Activated T-helper 2 cell treated with anti-CD3 and anti-CD28 coated beads, Interferon-gamma antibody, Interleukin-2, Interleukin-4, amounts not matched to agents 10 μg/mL and 5 μg/mL and 100 μg/mL, durations not matched to agents 14 hours and 24 hours and 36 hours (primary cell): ENCODE measurements at regions not wholly inside any gene's neighbourhood (a gene's known extent, or its start where the extent isn't known, plus 50 kb on each side); places are given as distances from the start of the nearest gene placed in this dataset.

Experiments
- DNase-seq: peaks from one replicate; pipeline ENCODE4 v3.0.0; 2021; ENCODE audit warnings: low spot score
- H3K27ac Mint-ChIP-seq: one replicate; pipeline ENCODE4 v1.8.0; 2021; ENCODE audit warnings: mixed read lengths
- H3K27me3 Mint-ChIP-seq: one replicate; pipeline ENCODE4 v1.8.0; 2021; ENCODE audit warnings: low read depth, mixed read lengths
- H3K36me3 Mint-ChIP-seq: one replicate; pipeline ENCODE4 v1.8.0; 2021; ENCODE audit warnings: low read depth, mixed read lengths
- H3K4me1 Mint-ChIP-seq: one replicate; pipeline ENCODE4 v1.8.0; 2021; ENCODE audit warnings: low read depth, mixed read lengths
- H3K4me3 Mint-ChIP-seq: one replicate; pipeline ENCODE4 v1.8.0; 2021; ENCODE audit warnings: low read depth, mild to moderate bottlenecking, moderate library complexity, mixed read lengths
- H3K9me3 Mint-ChIP-seq: one replicate; pipeline ENCODE4 v1.8.0; 2021; ENCODE audit warnings: mixed read lengths
- intact Hi-C: fragments of 100-400 bp; cut with micrococcal nuclease; formaldehyde crosslinking; loops from one replicate; pipeline ENCODE4 v1.15.1; 2023

DNA sequence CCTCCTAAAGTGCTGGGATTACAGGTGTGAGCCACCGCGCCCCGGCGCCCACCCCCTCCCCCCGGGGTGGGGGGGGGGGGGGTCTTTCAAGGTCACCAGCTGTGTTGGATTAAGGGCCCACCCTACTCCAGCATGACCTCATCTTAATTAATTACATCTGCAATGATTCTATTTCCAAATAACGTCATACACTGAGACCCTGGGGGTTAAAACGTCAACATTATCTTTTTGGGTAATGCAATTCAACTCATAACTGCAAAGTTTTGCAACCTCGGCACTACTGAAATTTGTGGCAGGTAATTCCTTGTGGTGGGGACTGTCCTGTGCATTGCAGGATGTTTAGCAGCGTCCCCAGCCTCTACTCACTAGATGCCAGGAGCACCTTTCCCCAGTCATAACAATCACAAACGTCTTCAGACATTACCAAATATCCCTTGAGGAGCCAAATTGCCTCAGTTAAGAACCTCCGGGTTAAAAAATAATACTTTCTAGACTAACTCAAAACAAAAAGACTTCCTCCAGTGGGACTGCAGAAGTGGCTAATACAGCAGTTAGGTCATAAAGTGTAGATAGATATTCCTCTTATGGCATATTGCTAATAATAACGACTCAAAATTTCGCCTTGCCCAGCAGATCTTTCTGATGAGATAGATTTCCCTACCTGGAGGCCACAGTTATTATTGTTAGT lies 233.0 kb upstream of the KAZN start:
- no peaks in the 10 kb centered on the region for H3K4me1 Mint-ChIP-seq

DNA sequence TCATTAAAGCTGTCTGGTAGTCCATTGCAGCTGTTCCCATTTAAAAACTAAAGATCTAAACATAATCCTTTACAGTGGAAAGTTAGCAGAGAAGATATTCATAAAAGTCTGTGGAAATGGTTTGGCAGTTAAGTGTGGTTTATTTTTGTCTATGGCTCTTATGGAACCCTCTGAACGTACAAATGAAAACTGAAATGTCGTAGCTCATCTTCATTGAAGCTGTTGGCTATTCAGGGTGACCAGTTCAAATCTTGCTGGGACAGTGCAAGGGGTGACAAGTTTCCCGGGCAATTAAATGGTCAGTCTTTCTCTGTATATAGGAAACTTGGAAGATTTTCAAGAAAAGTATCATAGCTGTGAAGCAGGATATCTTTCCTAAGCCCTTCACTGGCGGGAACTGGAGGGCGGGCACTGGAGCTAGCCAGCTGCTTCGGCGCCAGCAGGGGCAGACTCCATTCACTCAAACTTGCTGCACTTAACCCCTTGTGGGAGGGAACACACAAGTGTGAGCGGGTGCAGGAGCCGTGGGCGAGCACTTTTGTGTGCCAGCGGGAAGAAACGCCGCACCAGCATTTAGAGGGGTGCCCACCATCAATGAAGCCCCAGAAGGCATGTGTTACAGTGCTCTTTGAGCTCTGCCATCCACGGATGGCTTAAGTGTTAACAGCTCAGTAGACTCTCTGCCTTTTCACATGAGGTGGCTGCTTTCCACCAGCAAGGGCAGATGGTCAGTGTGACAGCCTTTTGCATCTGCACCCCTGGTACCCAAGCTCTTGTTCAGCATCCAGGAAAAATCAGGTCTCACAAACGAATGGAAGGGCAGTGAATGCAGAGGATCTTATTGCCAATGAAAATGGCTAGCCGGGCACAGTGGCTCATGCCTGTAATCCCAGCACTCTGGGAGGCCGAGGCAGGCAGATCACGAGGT lies 232.1 kb upstream of the KAZN start:
- no peak for DNase-seq
- H3K4me3 Mint-ChIP-seq = no peak overlapping the region
- intact Hi-C loops = no loop called here
- no peaks in the 10 kb centered on the region for H3K27me3 Mint-ChIP-seq
- H3K4me1 Mint-ChIP-seq = no peaks in the 10 kb centered on the region
- H3K9me3 Mint-ChIP-seq = peaks cover 6% of the 10 kb centered on the region
- no peak overlapping the region for H3K27ac Mint-ChIP-seq
- no peaks in the 10 kb centered on the region for H3K36me3 Mint-ChIP-seq

More for the DNA sequence above, 233.0 kb upstream of the KAZN start:
- intact Hi-C loops = no loop called here
- H3K36me3 Mint-ChIP-seq = no peaks in the 10 kb centered on the region
- H3K9me3 Mint-ChIP-seq = peaks cover 6% of the 10 kb centered on the region
- no peak overlapping the region for H3K27ac Mint-ChIP-seq
- DNase-seq = no peak
- H3K27me3 Mint-ChIP-seq = no peaks in the 10 kb centered on the region
- no peak overlapping the region for H3K4me3 Mint-ChIP-seq

DNA sequence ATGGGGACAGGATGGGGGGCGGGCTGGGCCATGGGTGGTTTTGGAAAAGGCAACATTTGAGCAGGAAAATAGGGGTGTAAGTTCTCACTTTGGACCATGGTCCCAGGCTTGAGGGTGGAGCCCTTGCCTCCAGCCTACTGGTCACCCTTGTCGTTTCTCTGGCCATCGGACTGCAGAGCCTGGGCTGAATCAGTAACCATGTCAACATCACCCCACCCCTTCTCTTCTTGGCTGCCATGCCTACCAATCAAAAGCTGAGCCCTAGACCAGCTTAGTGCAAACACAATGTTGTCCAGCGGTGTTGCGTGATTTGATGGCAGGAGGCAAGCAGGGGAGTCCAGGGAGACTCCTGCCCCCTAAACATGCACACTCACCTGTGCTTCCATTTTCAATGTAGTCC lies 231.0 kb upstream of the KAZN start:
- no peak overlapping the region for H3K4me3 Mint-ChIP-seq
- no peak for DNase-seq
- no peaks in the 10 kb centered on the region for H3K36me3 Mint-ChIP-seq
- H3K27me3 Mint-ChIP-seq = no peaks in the 10 kb centered on the region
- intact Hi-C loops = no loop called here
- H3K9me3 Mint-ChIP-seq = no peaks in the 10 kb centered on the region
- H3K27ac Mint-ChIP-seq = no peak overlapping the region
- H3K4me1 Mint-ChIP-seq = no peaks in the 10 kb centered on the region

DNA sequence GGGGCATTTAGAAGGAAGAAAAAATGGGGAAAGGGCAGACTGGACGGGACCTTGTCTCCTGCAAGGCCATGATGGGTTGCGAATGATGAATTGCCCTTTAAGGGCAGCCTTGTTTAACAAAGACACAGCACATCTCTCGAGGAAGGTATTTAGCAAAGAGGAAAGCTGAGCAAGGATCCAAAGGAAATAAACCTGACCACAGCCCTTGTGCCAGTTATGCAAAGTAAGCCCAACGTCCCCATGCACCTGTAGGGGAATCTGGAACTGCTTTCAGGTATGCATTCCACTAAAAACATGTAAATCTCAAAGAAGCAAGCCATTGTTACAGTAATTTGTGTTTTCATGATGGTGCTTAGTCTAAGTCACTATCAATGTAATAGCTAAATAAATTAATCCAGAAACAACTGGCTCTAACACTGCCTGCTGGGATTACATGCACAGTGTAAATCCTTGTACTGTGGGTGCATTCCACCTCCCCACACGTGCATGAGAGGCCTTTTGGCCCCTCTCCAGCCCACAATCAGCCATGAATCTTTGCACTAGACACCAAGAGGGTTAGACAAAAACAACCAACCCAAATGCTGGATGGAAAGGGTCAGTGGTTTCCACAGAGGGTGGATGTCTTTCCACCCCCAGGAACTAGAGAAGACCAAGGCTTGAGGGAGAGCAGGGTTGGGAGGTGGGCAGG lies 228.8 kb upstream of the KAZN start:
- intact Hi-C loops = no loop called here
- no peaks in the 10 kb centered on the region for H3K9me3 Mint-ChIP-seq
- no peak overlapping the region for H3K27ac Mint-ChIP-seq
- no peaks in the 10 kb centered on the region for H3K4me1 Mint-ChIP-seq
- DNase-seq = no peak
- H3K27me3 Mint-ChIP-seq = no peaks in the 10 kb centered on the region
- no peak overlapping the region for H3K4me3 Mint-ChIP-seq
- no peaks in the 10 kb centered on the region for H3K36me3 Mint-ChIP-seq

DNA sequence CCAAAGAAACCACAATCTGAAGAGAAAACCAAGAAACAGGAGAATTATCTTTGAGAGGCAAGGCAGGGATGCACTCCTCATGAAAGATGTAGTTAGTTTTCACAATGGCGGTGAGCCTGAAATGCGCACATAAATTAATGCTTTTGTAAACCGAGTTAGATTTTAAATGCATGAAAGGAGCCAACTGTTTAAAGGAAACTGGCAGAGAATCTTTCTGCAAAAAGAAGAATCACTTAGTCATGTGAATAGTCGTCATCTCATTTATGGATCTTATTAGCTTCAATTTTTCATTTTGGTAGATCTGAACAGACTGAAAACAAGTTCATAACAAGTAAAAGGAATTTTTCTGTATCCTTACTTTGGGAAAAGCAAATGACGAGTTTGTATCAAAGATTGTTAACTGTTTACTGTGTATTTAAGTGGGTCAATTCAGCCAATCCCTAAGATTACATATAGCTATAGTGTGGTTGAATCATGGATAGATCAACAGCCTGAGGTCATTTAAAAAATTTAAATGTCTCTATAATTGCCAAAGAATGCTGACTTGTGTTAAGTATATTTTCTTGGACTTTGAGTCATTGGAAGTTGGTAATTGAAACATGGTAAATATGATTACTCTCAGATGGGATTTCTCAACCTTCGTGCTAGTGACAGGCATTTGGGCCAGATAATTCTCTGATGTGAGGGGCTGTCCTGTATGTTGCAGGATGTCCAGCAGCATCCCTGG lies 226.6 kb upstream of the KAZN start:
- Mint-ChIP-seq H3K9me3 (no peaks in the 10 kb centered on the region), H3K4me3 (no peak overlapping the region), H3K36me3 (no peaks in the 10 kb centered on the region), H3K27ac (no peak overlapping the region), H3K4me1 (no peaks in the 10 kb centered on the region), H3K27me3 (no peaks in the 10 kb centered on the region)
- no peak for DNase-seq
- intact Hi-C loops = no loop called here

DNA sequence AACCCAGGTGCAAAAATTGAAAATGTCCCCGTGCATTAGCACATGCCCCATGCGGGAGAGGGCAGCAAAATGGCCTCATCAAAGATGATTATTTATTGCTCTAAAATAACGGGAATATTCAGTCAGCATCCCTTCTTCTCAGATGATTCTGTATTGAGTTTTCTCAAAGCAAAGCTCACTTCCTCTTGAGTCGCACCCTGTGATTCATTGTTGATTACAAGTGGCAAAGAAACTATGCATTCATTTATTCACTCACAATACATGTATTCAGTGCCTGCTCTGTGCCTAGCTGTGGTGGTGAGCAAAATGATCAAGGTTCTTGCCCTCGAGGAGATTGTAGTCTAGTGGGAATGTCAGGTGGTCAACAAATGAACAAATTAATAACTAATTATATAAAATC lies 226.0 kb upstream of the KAZN start:
- Mint-ChIP-seq H3K4me1 (no peaks in the 10 kb centered on the region), H3K27me3 (no peaks in the 10 kb centered on the region), H3K9me3 (no peaks in the 10 kb centered on the region), H3K4me3 (no peak overlapping the region), H3K27ac (no peak overlapping the region), H3K36me3 (no peaks in the 10 kb centered on the region)
- intact Hi-C loops = no loop called here
- DNase-seq = no peak

GRCh38 chr1:14373081-14373758 lies 225.3 kb upstream of the KAZN start:
- no peak for DNase-seq
- no peak overlapping the region for H3K27ac Mint-ChIP-seq
- intact Hi-C loops = no loop called here
- no peak overlapping the region for H3K4me3 Mint-ChIP-seq
- no peaks in the 10 kb centered on the region for H3K36me3 Mint-ChIP-seq
- no peaks in the 10 kb centered on the region for H3K27me3 Mint-ChIP-seq
- no peaks in the 10 kb centered on the region for H3K9me3 Mint-ChIP-seq
- H3K4me1 Mint-ChIP-seq = no peaks in the 10 kb centered on the region

DNA sequence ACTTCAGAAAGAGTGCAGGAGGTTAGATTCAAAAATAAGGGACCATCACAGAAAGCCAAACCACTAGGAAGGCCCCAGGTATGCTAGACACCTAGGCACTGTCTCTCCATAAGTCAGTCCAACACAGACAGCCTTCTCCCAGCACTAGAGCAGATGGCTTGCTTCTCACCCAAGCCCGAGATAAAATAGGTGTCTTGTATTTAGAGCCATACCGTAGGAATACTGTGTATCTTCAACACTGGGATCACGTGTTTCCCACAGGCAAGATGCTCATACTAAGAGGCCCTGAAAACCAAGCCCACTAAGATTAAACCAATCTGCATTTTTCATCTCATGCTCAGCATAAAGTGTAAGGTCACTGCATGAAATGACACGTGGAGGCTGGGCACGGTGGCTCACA lies 223.3 kb upstream of the KAZN start:
- H3K36me3 Mint-ChIP-seq = no peaks in the 10 kb centered on the region
- no peaks in the 10 kb centered on the region for H3K27me3 Mint-ChIP-seq
- H3K9me3 Mint-ChIP-seq = peaks cover 15% of the 10 kb centered on the region
- intact Hi-C loops = no loop called here
- no peak overlapping the region for H3K27ac Mint-ChIP-seq
- H3K4me3 Mint-ChIP-seq = no peak overlapping the region
- no peaks in the 10 kb centered on the region for H3K4me1 Mint-ChIP-seq
- no peak for DNase-seq

- H3K9me3 Mint-ChIP-seq = peaks cover 29% of the 10 kb centered on the region
- no peaks in the 10 kb centered on the region for H3K36me3 Mint-ChIP-seq
- H3K4me1 Mint-ChIP-seq = no peaks in the 10 kb centered on the region
- DNase-seq = no peak
- H3K27me3 Mint-ChIP-seq = no peaks in the 10 kb centered on the region
- H3K4me3 Mint-ChIP-seq = no peak overlapping the region
- intact Hi-C loops = no loop called here
- no peak overlapping the region for H3K27ac Mint-ChIP-seq
Observed at GRCh38 chr1:14377386-14377785, 221.1 kb upstream of the KAZN start.

GRCh38 chr1:14380408-14380807 lies 218.1 kb upstream of the KAZN start:
- H3K9me3 Mint-ChIP-seq = peaks cover 29% of the 10 kb centered on the region

DNA sequence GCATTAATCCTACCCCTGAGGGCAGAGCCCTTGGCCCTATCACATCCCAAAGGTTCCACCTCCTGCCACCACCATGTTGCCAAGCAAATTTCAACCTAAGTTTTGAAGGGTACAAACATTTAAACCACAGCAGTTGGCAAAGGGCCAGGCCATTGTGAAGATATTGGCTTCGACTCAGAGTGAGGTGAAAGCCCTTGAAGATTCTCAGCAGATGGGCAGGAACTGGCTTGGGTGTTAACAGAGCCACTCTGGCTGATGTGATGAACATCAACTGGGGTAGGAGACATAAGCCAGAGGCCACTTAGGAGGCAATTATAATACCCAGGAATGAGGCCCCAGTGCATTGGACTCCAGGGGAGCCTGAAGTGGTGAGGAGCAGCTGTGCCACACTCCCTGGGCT lies 207.7 kb upstream of the KAZN start:
- no peak overlapping the region for H3K27ac Mint-ChIP-seq
- DNase-seq = no peak
- H3K36me3 Mint-ChIP-seq = no peaks in the 10 kb centered on the region
- no peaks in the 10 kb centered on the region for H3K4me1 Mint-ChIP-seq
- H3K27me3 Mint-ChIP-seq = no peaks in the 10 kb centered on the region
- no peak overlapping the region for H3K4me3 Mint-ChIP-seq
- H3K9me3 Mint-ChIP-seq = peaks cover 9% of the 10 kb centered on the region
- intact Hi-C loops = no loop called here

More at GRCh38 chr1:14380408-14380807, 218.1 kb upstream of the KAZN start:
- Mint-ChIP-seq H3K4me1 (no peaks in the 10 kb centered on the region), H3K27me3 (no peaks in the 10 kb centered on the region), H3K27ac (no peak overlapping the region), H3K36me3 (no peaks in the 10 kb centered on the region), H3K4me3 (no peak overlapping the region)
- intact Hi-C loops = no loop called here
- DNase-seq = no peak

DNA sequence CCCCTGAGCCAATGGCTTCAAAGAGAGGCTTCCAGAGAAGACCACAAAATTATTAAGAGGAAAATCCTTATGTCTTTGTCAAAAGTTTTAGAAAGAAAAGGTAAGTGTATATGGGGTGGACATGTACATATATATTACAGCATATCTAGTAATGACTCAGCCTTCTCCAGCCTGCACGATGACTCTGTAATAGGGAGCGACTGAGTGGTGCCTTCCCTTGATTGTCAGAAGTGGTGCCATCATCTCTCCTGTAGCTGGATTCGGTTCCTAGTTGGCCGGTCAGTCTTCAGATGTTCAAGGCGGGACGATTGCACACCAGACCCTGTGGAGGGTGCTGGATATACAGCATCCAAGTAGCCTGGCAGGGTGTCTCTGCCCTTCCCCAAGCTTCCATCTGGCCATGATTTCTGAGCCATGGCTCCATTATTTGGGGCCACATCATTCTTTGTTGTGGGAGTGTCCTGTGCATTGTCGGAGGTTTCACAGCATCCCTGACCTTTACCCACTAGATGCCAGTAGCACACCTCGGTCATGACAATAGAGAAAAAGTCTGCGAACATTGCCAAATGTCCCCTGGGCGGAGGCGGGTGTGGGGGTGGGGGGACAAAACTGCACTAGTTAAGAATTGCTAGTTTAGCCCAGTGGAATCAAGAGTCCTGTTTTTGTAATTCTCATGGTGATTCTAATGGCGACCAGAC lies 206.2 kb upstream of the KAZN start:
- intact Hi-C loops = no loop called here
- Mint-ChIP-seq H3K9me3 (peaks cover 9% of the 10 kb centered on the region), H3K4me1 (no peaks in the 10 kb centered on the region), H3K4me3 (no peak overlapping the region), H3K27ac (no peak overlapping the region), H3K36me3 (no peaks in the 10 kb centered on the region), H3K27me3 (no peaks in the 10 kb centered on the region)
- DNase-seq = no peak
